ENCODE measurements at regions not wholly inside any gene's neighbourhood (a gene's known extent, or its start where the extent isn't known, plus 50 kb on each side); places are given as distances from the start of the nearest gene placed in this dataset.

GRCh38 chr10:62746951-62747729 is 57.4 kb upstream of the ADO start:
- TF ChIP-seq CTCF (optimal IDR thresholded peaks at IDR 0.05 in 1 of 3, IDR thresholded peaks at IDR 0.05 in 1 of 3, conservative IDR thresholded peaks at IDR 0.05 in 1 of 3; ENCODE audit: extremely low read depth in 1 of 3, insufficient read depth in 2 of 3, low read length in 3 of 3) (no peak), EZH2 (IDR thresholded peaks at IDR 0.05; ENCODE audit: low read length) (no peak)
